ENCODE measurements at regions not wholly inside any gene's neighbourhood (a gene's known extent, or its start where the extent isn't known, plus 50 kb on each side); places are given as distances from the start of the nearest gene placed in this dataset.

- TF ChIP-seq EZH2 (IDR thresholded peaks at IDR 0.05; ENCODE audit: low read depth, low read length, severe bottlenecking) = no peak
- TF ChIP-seq CTCF (IDR thresholded peaks at IDR 0.05; ENCODE audit: control extremely low read depth in 1 of 3, insufficient read depth in 1 of 3, low read depth in 1 of 3, low read length in 3 of 3) = no peak
- no peak for TF ChIP-seq POLR2AphosphoS5 (IDR thresholded peaks at IDR 0.05; ENCODE audit: low read depth, low read length)
- no peak for TF ChIP-seq EP300 (IDR thresholded peaks at IDR 0.05; ENCODE audit: borderline replicate concordance in 1 of 2, low read depth in 2 of 2, low read length in 2 of 2)
- no peak for TF ChIP-seq POLR2A (IDR thresholded peaks at IDR 0.05; ENCODE audit: control extremely low read depth in 1 of 2, low read depth in 2 of 2, low read length in 2 of 2)
- TF ChIP-seq BACH1 (IDR thresholded peaks at IDR 0.05; ENCODE audit: low read length) = no peak
- no peak for TF ChIP-seq YY1 (IDR thresholded peaks at IDR 0.05; ENCODE audit: low read depth, low read length)
- no peak for TF ChIP-seq CEBPB (IDR thresholded peaks at IDR 0.05; ENCODE audit: low read depth, low read length)
Measured at GRCh38 chr12:131540138-131540623, 170.7 kb upstream of the SFSWAP start.

Data from H1 (cell line).